GM19023 (cell line): ENCODE measurements at regions not wholly inside any gene's neighbourhood (a gene's known extent, or its start where the extent isn't known, plus 50 kb on each side); places are given as distances from the start of the nearest gene placed in this dataset.

Experiments used
- ATAC-seq: cut with Tn5 transposase; IDR thresholded peaks from one replicate; pipeline ENCODE4 v1.9.1; 2021; ENCODE audit warnings: mild to moderate bottlenecking, moderate library complexity; ENCODE audit not compliant: unreplicated experiment

- no peak for ATAC-seq
Observed at GRCh38 chr1:4306559-4307467, 347.6 kb upstream of the AJAP1 start.

DNA sequence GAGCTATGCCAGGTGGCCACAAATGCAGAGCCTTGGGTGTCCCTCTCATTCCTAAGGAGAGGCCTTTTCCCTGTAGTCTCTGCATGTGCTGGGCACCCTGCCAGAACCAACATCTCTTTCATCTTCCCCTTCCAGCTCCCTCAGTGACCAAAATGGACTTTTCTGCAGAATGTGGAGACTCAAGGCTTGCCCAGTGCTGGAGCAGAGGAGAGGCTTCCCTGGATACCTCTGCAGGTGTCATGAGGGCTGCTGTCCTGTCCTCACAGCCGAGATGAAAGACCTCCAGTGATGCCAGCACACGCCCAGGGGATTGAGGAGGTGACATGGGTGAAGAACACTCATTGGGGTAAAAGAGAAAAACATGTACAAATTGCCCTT lies 347.0 kb upstream of the AJAP1 start:
- no peak for ATAC-seq

- ATAC-seq = no peak
Observed at GRCh38 chr1:4307911-4308545, 346.4 kb upstream of the AJAP1 start.

DNA sequence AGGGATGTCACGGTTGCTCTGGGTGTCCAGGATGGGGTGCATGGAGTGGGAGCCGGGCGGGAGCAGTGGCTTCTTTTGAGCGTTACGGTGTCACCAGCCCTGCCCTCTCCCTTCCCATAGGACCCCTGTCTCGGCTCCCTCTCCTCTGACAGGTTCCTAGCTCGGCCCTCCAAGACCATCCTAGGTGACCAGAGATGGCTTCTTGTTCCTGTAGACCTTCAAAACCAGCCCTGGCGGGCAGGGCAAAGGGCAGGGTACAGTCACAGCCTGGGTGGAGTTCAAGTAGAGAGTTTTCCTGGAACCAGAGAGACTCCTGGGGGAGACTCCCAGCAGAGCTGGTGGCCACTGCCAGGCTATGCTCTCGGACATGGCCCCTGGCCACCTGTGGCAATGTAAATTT lies 345.6 kb upstream of the AJAP1 start:
- no peak for ATAC-seq

DNA sequence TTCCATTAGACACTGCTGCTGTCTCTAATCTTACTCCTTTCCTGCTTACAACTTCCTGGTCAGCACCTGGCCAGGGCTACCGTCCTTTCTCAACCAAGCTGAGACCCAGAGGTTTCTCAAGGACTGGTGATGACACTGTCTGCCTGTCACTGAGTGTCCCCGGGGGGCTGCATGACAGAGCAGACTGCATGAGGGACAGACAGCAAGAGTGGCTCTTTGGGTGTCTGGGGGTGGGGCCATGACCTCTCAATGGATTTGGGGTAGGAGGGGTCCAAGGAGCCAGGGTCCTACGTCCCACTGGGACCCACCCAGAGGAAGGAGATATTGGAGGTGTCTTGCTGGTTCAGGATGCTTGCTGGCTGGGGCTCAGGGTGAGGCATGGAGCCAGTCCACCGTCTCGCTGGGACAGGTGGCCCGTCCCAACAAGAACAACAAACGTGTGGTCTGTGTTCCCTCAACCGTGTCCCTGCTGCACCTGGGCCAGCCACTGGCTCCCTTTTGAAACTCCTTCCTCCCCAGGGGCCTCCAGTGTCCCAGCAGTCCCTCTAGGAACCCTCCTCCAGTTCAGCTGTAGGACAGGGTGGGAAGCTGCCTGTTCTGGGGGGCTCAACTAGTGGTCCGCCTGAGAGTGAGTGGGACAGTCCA lies 344.6 kb upstream of the AJAP1 start:
- no peak for ATAC-seq

DNA sequence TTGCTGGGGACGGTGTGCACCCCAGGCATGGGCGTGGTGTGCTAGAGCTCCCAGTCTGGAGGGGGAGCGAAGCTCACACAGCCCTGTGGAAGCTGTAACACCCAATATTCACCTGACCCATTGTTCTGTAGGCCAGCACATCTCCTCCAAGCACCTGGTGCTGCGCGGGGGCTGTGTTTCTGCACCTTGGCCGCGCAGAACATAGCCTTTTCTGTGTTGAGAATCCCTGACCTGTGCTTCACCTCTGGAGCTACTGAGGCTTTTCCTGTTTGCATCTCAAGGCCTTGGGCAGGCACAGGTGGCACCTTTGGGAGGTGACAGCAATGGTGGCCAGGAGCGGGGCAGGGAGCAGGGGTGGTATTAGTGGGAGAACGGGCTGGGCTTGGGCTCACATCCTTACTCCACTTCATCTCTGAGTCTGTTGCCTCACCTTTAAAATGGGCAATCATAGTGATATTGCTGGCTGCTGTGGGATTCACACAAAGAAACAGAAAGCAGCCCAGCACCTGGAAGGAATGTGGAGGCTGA lies 343.9 kb upstream of the AJAP1 start:
- no peak for ATAC-seq

GRCh38 chr1:4312024-4312423 lies 342.4 kb upstream of the AJAP1 start:
- no peak for ATAC-seq

GRCh38 chr1:4315202-4315601 lies 339.2 kb upstream of the AJAP1 start:
- no peak for ATAC-seq

GRCh38 chr1:4317207-4317606 lies 337.2 kb upstream of the AJAP1 start:
- no peak for ATAC-seq

DNA sequence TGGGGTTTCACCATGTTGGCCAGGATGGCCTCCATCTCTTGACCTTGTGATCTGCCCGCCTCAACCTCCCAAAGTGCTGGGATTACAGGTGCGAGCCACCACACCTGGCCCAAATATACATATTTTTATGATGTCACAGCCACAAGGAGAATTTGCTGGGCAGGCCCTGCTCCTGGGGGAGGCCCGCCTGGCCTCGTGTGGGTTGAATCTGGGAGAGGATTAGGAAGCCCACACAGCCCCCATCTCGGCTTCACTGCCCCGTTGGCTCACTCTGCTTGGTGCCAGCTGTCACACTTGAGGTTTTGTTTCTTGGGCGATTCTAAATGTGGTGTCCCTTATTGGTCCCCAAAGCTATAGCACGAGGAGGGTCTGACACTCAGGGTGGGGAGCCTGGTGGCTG lies 335.7 kb upstream of the AJAP1 start:
- ATAC-seq = no peak

GRCh38 chr1:4319496-4319895 lies 334.9 kb upstream of the AJAP1 start:
- no peak for ATAC-seq

- no peak for ATAC-seq
Observed at GRCh38 chr1:4322881-4323280, 331.5 kb upstream of the AJAP1 start.

DNA sequence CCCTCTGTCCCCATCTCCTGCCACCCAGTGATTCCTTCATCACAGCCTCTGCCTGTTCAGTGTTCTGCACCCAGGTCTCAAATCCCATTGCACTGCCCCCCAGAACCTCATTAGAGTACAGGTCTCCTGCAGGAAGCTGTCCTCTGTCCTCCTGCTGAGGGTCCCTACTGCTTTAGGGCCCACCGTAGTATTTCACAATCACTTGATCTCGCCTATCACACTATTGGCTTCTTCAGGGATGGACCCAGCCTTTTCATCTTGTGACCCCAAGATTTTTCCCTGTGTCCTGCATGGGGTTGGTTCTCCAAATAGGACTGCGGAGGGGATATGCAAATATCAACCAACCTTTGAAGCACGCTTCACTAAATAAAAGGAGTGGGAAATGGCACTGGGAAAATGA lies 331.1 kb upstream of the AJAP1 start:
- no peak for ATAC-seq

DNA sequence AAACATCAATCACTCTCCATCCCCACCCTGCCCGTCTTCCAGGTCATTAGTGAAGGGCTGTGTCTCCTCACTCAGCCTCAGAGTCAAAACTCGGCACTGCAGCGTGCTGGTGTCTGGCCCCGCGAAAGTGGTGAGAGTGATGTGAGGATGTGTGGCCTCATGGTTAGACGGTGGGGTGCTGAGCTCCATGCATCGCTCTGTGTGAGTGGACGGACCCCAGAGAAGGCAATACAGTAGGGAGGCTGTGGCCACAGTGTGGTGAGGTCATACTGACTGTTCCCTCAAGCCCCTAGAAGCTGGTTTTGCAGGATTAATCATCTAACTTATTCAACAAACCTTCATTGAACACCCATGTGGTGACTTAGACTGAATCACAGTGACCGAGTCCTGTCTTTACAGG lies 329.9 kb upstream of the AJAP1 start:
- no peak for ATAC-seq

GRCh38 chr1:4327142-4327541 lies 327.3 kb upstream of the AJAP1 start:
- ATAC-seq = no peak

DNA sequence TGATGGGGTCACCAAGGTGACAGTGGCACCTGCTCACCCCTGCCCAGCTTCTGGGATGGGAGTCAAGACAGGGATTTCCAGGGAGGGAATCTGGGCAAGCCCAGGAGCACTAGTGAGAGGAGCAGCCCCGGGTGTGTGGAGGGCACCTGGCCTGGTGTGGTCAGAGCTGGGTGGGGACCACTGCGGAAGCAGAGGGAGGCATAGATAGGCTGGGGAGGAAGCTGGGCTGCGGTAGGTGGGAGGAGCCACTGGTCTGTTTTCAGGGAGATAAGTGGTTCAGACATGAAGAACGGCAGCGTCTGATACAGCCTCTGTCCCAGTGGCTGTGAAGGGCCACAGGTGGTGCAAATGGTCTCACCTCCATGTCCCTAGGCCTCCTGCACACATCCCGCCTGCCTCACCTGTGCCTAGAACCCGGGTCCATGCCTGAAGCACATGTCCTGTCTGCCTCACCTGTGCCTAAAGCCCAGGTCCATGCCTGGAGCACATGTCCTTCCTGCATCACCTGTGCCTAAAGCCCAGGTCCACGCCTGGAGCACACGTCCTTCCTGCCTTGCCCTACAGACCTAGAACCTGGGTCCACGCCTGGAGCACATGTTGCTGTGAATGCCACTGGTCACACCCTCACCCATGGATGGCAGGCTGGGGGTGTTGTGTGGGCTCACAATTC lies 325.9 kb upstream of the AJAP1 start:
- no peak for ATAC-seq

DNA sequence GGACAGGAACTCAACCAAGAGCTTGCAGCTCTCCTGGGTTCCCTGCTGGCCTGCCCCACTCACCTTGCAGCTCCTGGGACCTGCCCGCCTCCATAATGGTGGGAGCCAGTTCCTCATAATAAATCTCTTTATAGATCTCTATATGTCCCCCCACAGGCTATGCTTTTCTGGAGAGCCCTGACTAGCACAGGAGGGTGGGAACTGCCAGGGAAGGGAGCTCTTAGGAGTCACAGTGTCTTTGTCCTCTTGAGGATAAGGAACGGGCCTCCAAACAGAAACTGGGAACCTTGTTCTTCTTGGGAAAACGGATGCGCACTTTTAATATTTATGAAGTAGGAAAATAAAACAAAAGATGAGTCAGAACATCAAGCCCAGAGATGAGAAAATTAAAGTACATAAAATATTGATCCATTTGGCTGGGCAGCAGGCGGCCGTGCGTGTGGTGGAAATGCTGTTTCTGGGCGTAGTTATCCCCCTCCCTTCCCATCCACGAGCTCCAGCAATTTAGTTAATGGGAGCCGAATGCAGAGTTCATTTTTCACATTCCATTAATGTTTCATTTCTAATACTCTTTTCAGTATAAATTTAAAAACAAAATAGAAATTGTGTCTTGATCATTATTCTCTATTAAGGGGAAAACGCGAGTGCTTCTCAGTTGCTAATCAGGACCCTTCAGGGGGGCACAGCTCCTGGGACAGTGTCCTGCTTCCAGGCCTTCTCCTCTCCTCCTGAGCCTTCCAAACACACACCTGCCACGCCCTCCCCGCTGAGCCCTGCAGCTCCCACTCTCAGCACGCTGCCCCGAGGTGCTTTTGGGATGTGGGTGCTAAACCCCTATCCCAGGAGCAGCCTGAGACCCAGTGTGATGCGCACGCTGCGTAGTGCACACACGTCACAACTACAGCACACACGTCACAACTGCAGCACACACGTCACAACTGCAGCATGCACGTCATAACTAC lies 323.3 kb upstream of the AJAP1 start:
- ATAC-seq = no peak

GRCh38 chr1:4331767-4332163 lies 322.6 kb upstream of the AJAP1 start:
- ATAC-seq = no peak

DNA sequence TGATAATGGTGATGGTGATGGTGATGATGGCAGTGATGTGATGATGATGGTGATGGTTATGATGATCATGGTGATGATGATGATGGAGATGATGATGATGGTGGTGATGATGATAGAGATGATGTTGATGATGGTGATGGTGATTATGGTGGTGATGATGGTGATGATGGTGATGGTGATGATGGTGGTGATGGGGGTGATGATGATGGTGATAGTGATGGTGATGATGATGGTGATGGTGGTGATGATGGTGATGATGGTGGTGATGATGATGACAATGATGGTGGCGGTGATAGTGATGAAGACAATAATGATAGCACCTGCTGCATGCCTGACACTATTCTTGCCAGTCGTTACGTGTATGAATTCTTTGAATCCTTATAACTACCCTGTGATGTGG lies 317.9 kb upstream of the AJAP1 start:
- no peak for ATAC-seq

DNA sequence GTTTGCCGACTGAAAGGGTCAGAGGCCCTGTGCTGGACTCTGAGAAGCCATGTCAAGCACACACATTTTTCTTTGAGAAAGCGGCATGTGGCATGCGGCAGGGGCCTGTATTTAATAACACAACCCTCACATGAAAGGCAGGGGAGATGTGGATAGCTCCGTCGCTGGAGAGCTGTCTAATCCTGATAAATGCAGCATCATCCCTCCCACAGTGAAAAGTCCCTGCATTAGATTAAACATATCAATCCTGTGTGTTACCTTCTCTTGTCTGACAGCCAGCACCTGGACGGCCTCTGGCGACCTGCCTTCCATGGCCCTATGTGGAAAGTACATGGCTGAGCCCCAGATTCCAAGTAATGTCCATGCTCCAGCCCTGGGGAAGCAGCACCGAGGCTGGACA lies 313.0 kb upstream of the AJAP1 start:
- no peak for ATAC-seq
